MCF 10A (cell line): ENCODE measurements at regions not wholly inside any gene's neighbourhood (a gene's known extent, or its start where the extent isn't known, plus 50 kb on each side); places are given as distances from the start of the nearest gene placed in this dataset.

Experiments
- BruUV-seq: library from RNA; stranded (reverse); fragments of 400-500 nt; replicated peaks from 2 replicates; lab custom pipeline; 2021; lab: Mats Ljungman, UMichigan
- CTCF ChIA-PET: fragments of 300-600 bp; sonication (Branson Sonifier 250); formaldehyde crosslinking; extraction: SDS; loops from one replicate; lab custom pipeline; 2021; ENCODE audit warnings: antibody characterized with exemption, inconsistent platforms; lab: Yijun Ruan, JAX
- POLR2A ChIA-PET: fragments of 300-600, 350-650 bp; sonication (Branson Sonifier 250); formaldehyde crosslinking; extraction: SDS; loops from one replicate; lab custom pipeline; 2020; ENCODE audit warnings: antibody characterized with exemption, inconsistent platforms; lab: Yijun Ruan, JAX
- DNase-seq: peaks from one replicate; pipeline ENCODE4 v3.0.0-alpha.2; 2018; ENCODE audit not compliant: unreplicated experiment
- H3K27ac Mint-ChIP-seq: one replicate; pipeline ENCODE4 v1.8.0; 2022; ENCODE audit warnings: mild to moderate bottlenecking, low read depth, mixed read lengths; ENCODE audit not compliant: unreplicated experiment
- H3K27me3 Mint-ChIP-seq: one replicate; pipeline ENCODE4 v1.8.0; 2022; ENCODE audit warnings: mixed read lengths; ENCODE audit not compliant: insufficient read depth, unreplicated experiment
- H3K36me3 Mint-ChIP-seq: one replicate; pipeline ENCODE4 v1.8.0; 2022; ENCODE audit warnings: mild to moderate bottlenecking, moderate library complexity, mixed read lengths; ENCODE audit not compliant: insufficient read depth, unreplicated experiment
- H3K4me1 Mint-ChIP-seq: one replicate; pipeline ENCODE4 v1.8.0; 2022; ENCODE audit warnings: mixed read lengths; ENCODE audit not compliant: insufficient read depth, unreplicated experiment
- H3K4me3 Mint-ChIP-seq: one replicate; pipeline ENCODE4 v1.8.0; 2022; ENCODE audit warnings: mild to moderate bottlenecking, moderate library complexity, mixed read lengths; ENCODE audit not compliant: unreplicated experiment
- H3K9me3 Mint-ChIP-seq: one replicate; pipeline ENCODE4 v1.8.0; 2022; ENCODE audit warnings: mixed read lengths; ENCODE audit not compliant: unreplicated experiment
- intact Hi-C: fragments of 100-400 bp; cut with micrococcal nuclease; formaldehyde crosslinking; loops from 2 replicates; pipeline ENCODE4 v1.14.1; 2022
- TF ChIP-seq, protein P1 (sequence below): fragments of 200-600 bp; IDR thresholded peaks from one replicate; pipeline ENCODE4 v1.8.0; 2022; ENCODE audit warnings: antibody characterized with exemption, mild to moderate bottlenecking; ENCODE audit not compliant: unreplicated experiment

DNA sequence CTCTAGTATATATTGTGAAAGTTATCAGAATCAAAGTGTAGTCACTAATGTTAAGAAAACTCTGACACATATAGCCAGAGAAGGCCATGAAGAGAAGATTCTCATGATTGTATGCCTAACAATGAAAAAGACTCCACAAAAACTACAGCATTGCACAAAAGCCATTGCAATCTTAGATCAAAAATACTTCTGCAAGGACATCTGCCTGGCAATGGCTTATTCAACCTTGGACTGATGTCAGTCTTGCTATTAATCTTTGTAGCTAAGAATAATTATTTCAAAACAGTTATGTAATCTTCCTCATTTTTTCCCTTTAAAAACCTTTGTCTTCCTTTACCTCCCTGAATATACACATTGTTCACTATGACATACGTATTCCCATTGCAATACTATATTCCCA lies 55.3 kb upstream of the SLC36A4 start:
- intact Hi-C loops, result no loop called here
- no TSS peak for BruUV-seq
- ChIA-PET POLR2A (no interaction called here), CTCF (interaction anchor here (1.2 kb wide), 1 partner anchor 19 kb away, joined by 3 read pairs; no protein-coding TSS in a partner anchor)
- H3K27me3 Mint-ChIP-seq, result no peaks in the 10 kb centered on the region
- no peaks in the 10 kb centered on the region for H3K4me1 Mint-ChIP-seq
- TF ChIP-seq, protein P1, sequence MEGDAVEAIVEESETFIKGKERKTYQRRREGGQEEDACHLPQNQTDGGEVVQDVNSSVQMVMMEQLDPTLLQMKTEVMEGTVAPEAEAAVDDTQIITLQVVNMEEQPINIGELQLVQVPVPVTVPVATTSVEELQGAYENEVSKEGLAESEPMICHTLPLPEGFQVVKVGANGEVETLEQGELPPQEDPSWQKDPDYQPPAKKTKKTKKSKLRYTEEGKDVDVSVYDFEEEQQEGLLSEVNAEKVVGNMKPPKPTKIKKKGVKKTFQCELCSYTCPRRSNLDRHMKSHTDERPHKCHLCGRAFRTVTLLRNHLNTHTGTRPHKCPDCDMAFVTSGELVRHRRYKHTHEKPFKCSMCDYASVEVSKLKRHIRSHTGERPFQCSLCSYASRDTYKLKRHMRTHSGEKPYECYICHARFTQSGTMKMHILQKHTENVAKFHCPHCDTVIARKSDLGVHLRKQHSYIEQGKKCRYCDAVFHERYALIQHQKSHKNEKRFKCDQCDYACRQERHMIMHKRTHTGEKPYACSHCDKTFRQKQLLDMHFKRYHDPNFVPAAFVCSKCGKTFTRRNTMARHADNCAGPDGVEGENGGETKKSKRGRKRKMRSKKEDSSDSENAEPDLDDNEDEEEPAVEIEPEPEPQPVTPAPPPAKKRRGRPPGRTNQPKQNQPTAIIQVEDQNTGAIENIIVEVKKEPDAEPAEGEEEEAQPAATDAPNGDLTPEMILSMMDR, result no peak
- H3K4me3 Mint-ChIP-seq, result no peak overlapping the region
- H3K27ac Mint-ChIP-seq, result no peak overlapping the region
- H3K9me3 Mint-ChIP-seq, result peaks cover 7% of the 10 kb centered on the region
- H3K36me3 Mint-ChIP-seq, result no peaks in the 10 kb centered on the region
- DNase-seq, result no peak

DNA sequence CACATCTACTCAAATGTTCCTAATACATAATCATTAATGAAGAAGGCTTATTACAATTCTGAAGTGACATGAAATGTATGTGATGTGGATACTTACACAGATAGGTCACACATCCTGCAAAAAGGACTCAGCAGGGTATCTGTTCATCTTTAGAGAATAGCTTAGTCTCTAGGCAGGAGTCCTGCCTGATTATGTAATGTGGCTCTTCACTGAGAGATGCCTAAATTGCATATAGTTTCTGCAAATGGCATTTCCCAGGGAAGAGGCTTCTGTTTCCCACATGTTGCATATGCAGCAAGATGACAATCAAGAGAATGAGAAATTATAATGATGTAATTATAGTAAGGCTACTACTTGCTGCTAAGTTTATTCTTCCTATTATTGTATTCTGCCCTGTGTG lies 58.8 kb upstream of the SLC36A4 start:
- no peak for DNase-seq
- ChIA-PET POLR2A (no interaction called here), CTCF (interaction anchor here (1.1 kb wide), 1 partner anchor 22 kb away, joined by 4 read pairs; no protein-coding TSS in a partner anchor)
- Mint-ChIP-seq H3K4me1 (no peaks in the 10 kb centered on the region), H3K27me3 (no peaks in the 10 kb centered on the region), H3K27ac (no peak overlapping the region), H3K4me3 (no peak overlapping the region), H3K9me3 (peaks cover 15% of the 10 kb centered on the region), H3K36me3 (no peaks in the 10 kb centered on the region)
- TF ChIP-seq, protein P1, result no peak
- intact Hi-C loops, result no loop called here
- BruUV-seq, result no TSS peak

GRCh38 chr11:93267383-93267782 lies 63.2 kb upstream of the DEUP1 start:
- peaks cover 8% of the 10 kb centered on the region for H3K9me3 Mint-ChIP-seq
- BruUV-seq, result no TSS peak
- H3K27me3 Mint-ChIP-seq, result no peaks in the 10 kb centered on the region
- H3K4me1 Mint-ChIP-seq, result no peaks in the 10 kb centered on the region
- ChIA-PET CTCF (interaction anchor here (0.6 to 2.7 kb wide), 4 partner anchors 8 to 1650 kb away, joined by 3 to 10 read pairs (median 3); no protein-coding TSS in a partner anchor), POLR2A (interaction anchor here (1.1 kb wide), 1 partner anchor 10 kb away, joined by 3 read pairs; no protein-coding TSS in a partner anchor)
- intact Hi-C loops, result no loop called here
- peak; percentile 1 for DNase-seq
- no peak overlapping the region for H3K4me3 Mint-ChIP-seq
- H3K36me3 Mint-ChIP-seq, result no peaks in the 10 kb centered on the region
- H3K27ac Mint-ChIP-seq, result no peak overlapping the region
- TF ChIP-seq, protein P1, result no peak

DNA sequence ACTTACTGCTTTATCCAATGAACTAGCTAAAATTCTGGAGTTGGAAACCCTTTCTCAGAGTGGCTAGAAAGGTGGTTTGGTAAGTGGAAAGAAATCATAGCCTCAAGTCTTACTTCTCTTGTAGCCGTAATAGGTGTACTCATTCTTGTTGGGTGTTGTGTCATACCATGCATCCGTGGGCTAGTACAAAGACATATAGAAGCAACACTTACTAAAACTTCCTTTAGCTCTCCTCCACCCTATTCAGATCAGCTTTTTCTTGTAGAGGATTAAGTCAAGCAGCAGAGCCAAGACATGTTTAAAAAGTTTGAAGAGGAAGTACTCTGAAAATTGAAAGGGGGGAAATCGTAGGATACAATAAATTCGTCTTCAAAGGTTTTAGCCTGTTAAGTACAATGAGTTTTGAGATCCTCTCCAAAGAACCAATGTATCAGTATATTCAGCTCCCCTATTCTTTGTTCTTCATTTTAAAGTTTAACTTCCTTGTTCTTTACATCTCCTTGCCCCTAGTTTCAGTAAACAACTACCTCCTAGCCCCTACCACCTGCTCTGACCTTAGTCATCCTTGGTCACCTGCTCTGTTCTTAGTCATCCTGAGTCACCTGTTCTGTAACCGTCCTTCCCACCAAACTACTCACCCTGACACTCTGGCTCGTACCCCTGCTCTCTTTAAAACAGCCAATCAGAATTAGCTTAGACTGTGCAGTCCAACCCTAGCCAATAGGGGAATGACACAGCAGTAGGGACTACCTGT lies 62.1 kb upstream of the DEUP1 start:
- H3K4me1 Mint-ChIP-seq, result no peaks in the 10 kb centered on the region
- no peak for DNase-seq
- ChIA-PET CTCF (interaction anchor here (0.6 to 2.7 kb wide), 2 partner anchors 32 to 34 kb away, joined by 3 to 10 read pairs; no protein-coding TSS in a partner anchor), POLR2A (no interaction called here)
- intact Hi-C loops, result no loop called here
- TF ChIP-seq, protein P1, result no peak
- no peak overlapping the region for H3K4me3 Mint-ChIP-seq
- H3K27me3 Mint-ChIP-seq, result no peaks in the 10 kb centered on the region
- BruUV-seq, result no TSS peak
- no peak overlapping the region for H3K27ac Mint-ChIP-seq
- H3K36me3 Mint-ChIP-seq, result no peaks in the 10 kb centered on the region
- H3K9me3 Mint-ChIP-seq, result peaks cover 8% of the 10 kb centered on the region
